ENCODE measurements at regions not wholly inside any gene's neighbourhood (a gene's known extent, or its start where the extent isn't known, plus 50 kb on each side); places are given as distances from the start of the nearest gene placed in this dataset.

GRCh38 chr6:140827593-140827992 lies 1305.1 kb upstream of the GJE1 start:
- in situ Hi-C loops (cut with MboI) (no loop called here), intact Hi-C loops (cut with micrococcal nuclease) (no loop called here)
- H3K4me2 ChIP-seq (ENCODE audit: insufficient read depth, low read length) = no peak overlapping the region
- DNase-seq (ENCODE audit: extremely low read depth in 1 of 4, low spot score in 3 of 4) (no peak), FAIRE-seq (no peak), ATAC-seq (no peak)
- no peaks in the 10 kb centered on the region for H3K36me3 ChIP-seq (ENCODE audit: control insufficient read depth, insufficient read depth, low read length)
- H4K20me1 ChIP-seq (replicated peaks; ENCODE audit: control insufficient read depth, insufficient read depth, low read length) = no peaks in the 10 kb centered on the region
- no peaks in the 10 kb centered on the region for H3K4me1 ChIP-seq (replicated peaks in 1 of 2; ENCODE audit: control insufficient read depth in 2 of 2, insufficient read depth in 2 of 2, low read length in 2 of 2)
- H3K4me3 ChIP-seq = no peak overlapping the region
- 16% methylated on average over 2 of the region's 2 CpGs for WGBS (ENCODE audit: insufficient coverage, low coverage, missing lambda C conversion rate)
- H3K27me3 ChIP-seq (ENCODE audit: control insufficient read depth in 2 of 2, insufficient read depth in 2 of 2, low read length in 2 of 2) = no peaks in the 10 kb centered on the region
- no peaks in the 10 kb centered on the region for H3K9me1 ChIP-seq (ENCODE audit: control insufficient read depth, insufficient read depth, low read length)
- no peaks in the 10 kb centered on the region for H3K79me2 ChIP-seq (ENCODE audit: control insufficient read depth, insufficient read depth, low read length)
- CTCF ChIA-PET (ENCODE audit: low intra/inter-chr PET ratio) = no interaction called here
- H3K27ac ChIP-seq (ENCODE audit: extremely low read depth, low read depth, low read length) = no peak overlapping the region
- H2AFZ ChIP-seq (ENCODE audit: low read depth, low read length) = no peak overlapping the region
- TF ChIP-seq DIDO1 (tag; IDR thresholded peaks at IDR 0.05; ENCODE audit: low read depth) (no peak), TGIF2 (CRISPR knock-in tag; IDR thresholded peaks at IDR 0.05) (no peak), ZMIZ1 (IDR thresholded peaks at IDR 0.05; ENCODE audit: low read depth in 2 of 2, low read length in 2 of 2) (no peak), CEBPG (CRISPR knock-in tag; IDR thresholded peaks at IDR 0.05) (no peak), CEBPG (tag; conservative IDR thresholded peaks at IDR 0.05 in 1 of 2, IDR thresholded peaks at IDR 0.05 in 1 of 2) (peak in 1 of 2 experiments; percentile 62; a peak in 2 of 4 replicates), ATF3 (IDR thresholded peaks at IDR 0.05) (peak; percentile 59), ATF3 (CRISPR knock-in tag; conservative IDR thresholded peaks at IDR 0.05) (no peak), NR3C1 (CRISPR knock-in tag; IDR thresholded peaks at IDR 0.05) (no peak), SP2 (IDR thresholded peaks at IDR 0.05; ENCODE audit: extremely low read depth, low read depth, low read length, poor library complexity, severe bottlenecking) (no peak), SNRNP70 (optimal IDR thresholded peaks at IDR 0.05; ENCODE audit: low read depth, low read length) (no peak), SREBF2 (CRISPR knock-in tag; IDR thresholded peaks at IDR 0.05) (no peak), USF1 (CRISPR knock-in tag; IDR thresholded peaks at IDR 0.05) (no peak)
- no peaks in the 10 kb centered on the region for H3K9me3 ChIP-seq (replicated peaks; ENCODE audit: control insufficient read depth, insufficient read depth, low read depth, low read length)
- no TSS peak for BruUV-seq (replicated peaks)
- H3K9ac ChIP-seq (ENCODE audit: insufficient read depth in 1 of 2, low read depth in 2 of 2, low read length in 2 of 2) = no peak overlapping the region
- POLR2A ChIA-PET = no interaction called here

Measured in K562 (cell line).